SK-N-SH treated with all-trans-retinoic acid at 6 μM for 48 hours (cell line): ENCODE measurements at regions not wholly inside any gene's neighbourhood (a gene's known extent, or its start where the extent isn't known, plus 50 kb on each side); places are given as distances from the start of the nearest gene placed in this dataset.
A peak's percentile ranks its signal among the peaks of the same experiment; 100 is the strongest.

Experiments used
- ATAC-seq: fragments of 200-7000 bp; cut with Tn5 transposase; 3 replicates; pipeline ENCODE4 v1.9.1; 2020; ENCODE audit warnings: mild to moderate bottlenecking, moderate library complexity
- ARNTL ChIP-seq: fragments of 450-650 bp; formaldehyde crosslinking; IDR thresholded peaks from 2 replicates; pipeline ENCODE4 v1.5.0; 2020; ENCODE audit warnings: low read depth, mild to moderate bottlenecking, moderate library complexity, borderline replicate concordance
- BACH2 ChIP-seq: fragments of 250-450 bp; sonication (Bioruptor Pico); IDR thresholded peaks from 2 replicates; pipeline ENCODE4 v1.9.0; 2021; ENCODE audit warnings: mild to moderate bottlenecking, borderline replicate concordance
- ESRRG ChIP-seq: fragments of 250-450 bp; sonication (Bioruptor Pico); IDR thresholded peaks from 2 replicates; pipeline ENCODE4 v1.6.1; 2021; ENCODE audit warnings: mild to moderate bottlenecking
- GLIS3 ChIP-seq: fragments of 250-450 bp; sonication (Bioruptor Pico); IDR thresholded peaks from 2 replicates; pipeline ENCODE4 v1.5.0; 2020; ENCODE audit warnings: mild to moderate bottlenecking, moderate library complexity
- ISL1 ChIP-seq: fragments of 250-450 bp; sonication (Bioruptor Pico); IDR thresholded peaks from 2 replicates; pipeline ENCODE4 v2.1.2; 2022; ENCODE audit warnings: mild to moderate bottlenecking, moderate library complexity
- PPARA ChIP-seq: fragments of 250-450 bp; sonication (Bioruptor Pico); IDR thresholded peaks from 2 replicates; pipeline ENCODE4 v1.5.0; 2020; ENCODE audit warnings: mild to moderate bottlenecking, borderline replicate concordance
- SNAI2 ChIP-seq: fragments of 250-450 bp; sonication (Bioruptor Pico); IDR thresholded peaks from 2 replicates; pipeline ENCODE4 v1.5.0; 2020; ENCODE audit warnings: mild to moderate bottlenecking, moderate library complexity
- TCF4 ChIP-seq: fragments of 250-450 bp; sonication (Bioruptor Pico); IDR thresholded peaks from 2 replicates; pipeline ENCODE4 v1.8.0; 2021; ENCODE audit warnings: mild to moderate bottlenecking, moderate library complexity, borderline replicate concordance
- TOX ChIP-seq: fragments of 250-450 bp; sonication (Bioruptor Pico); IDR thresholded peaks from 2 replicates; pipeline ENCODE4 v1.8.0; 2021; ENCODE audit warnings: mild to moderate bottlenecking, moderate library complexity, borderline replicate concordance
- TSHZ2 ChIP-seq: fragments of 250-450 bp; sonication (Bioruptor Pico); IDR thresholded peaks from 2 replicates; pipeline ENCODE4 v1.5.0; 2020; ENCODE audit warnings: mild to moderate bottlenecking, moderate library complexity
- ZC3H10 ChIP-seq: fragments of 250-450 bp; sonication (Bioruptor Pico); IDR thresholded peaks from 2 replicates; pipeline ENCODE4 v1.5.1; 2021; ENCODE audit warnings: mild to moderate bottlenecking, moderate library complexity
- ZFP3 ChIP-seq: fragments of 250-450 bp; sonication (Bioruptor Pico); IDR thresholded peaks from 2 replicates; pipeline ENCODE4 v1.5.0; 2020; ENCODE audit warnings: mild to moderate bottlenecking, moderate library complexity
- ZNF565 ChIP-seq: fragments of 450-650 bp; formaldehyde crosslinking; conservative IDR thresholded peaks from 2 replicates; pipeline ENCODE4 v1.5.0; 2020; ENCODE audit warnings: low read depth, mild to moderate bottlenecking, moderate library complexity
- ZNF70 ChIP-seq: fragments of 450-650 bp; formaldehyde crosslinking; IDR thresholded peaks from 2 replicates; pipeline ENCODE4 v1.5.0; 2020; ENCODE audit warnings: mild to moderate bottlenecking, moderate library complexity
- ZNF8 ChIP-seq: fragments of 450-650 bp; formaldehyde crosslinking; IDR thresholded peaks from 2 replicates; pipeline ENCODE4 v1.5.0; 2020; ENCODE audit warnings: mild to moderate bottlenecking, moderate library complexity
- TF ChIP-seq, protein P1 (sequence below): fragments of 250-450 bp; sonication (Bioruptor Pico); IDR thresholded peaks from 2 replicates; pipeline ENCODE4 v1.8.0; 2020; ENCODE audit warnings: mild to moderate bottlenecking, moderate library complexity, borderline replicate concordance
- TF ChIP-seq, protein P2 (sequence below): fragments of 250-450 bp; sonication (Bioruptor Pico); IDR thresholded peaks from 2 replicates; pipeline ENCODE4 v1.5.1; 2020; ENCODE audit warnings: low read depth, mild to moderate bottlenecking, moderate library complexity
- TF ChIP-seq, protein P3 (sequence below): fragments of 250-450 bp; sonication (Bioruptor Pico); IDR thresholded peaks from 2 replicates; pipeline ENCODE4 v1.5.1; 2021; ENCODE audit warnings: mild to moderate bottlenecking, moderate library complexity

GRCh38 chr5:39775086-39775796 lies 350.5 kb upstream of the DAB2 start:
- ATAC-seq: 0 out of 3 replicates have a peak, but pooled peaks have one; percentile 33
- TF ChIP-seq ARNTL (no peak), ZNF565 (no peak), TSHZ2 (CRISPR knock-in tag) (no peak), ZNF8 (no peak), PPARA (CRISPR knock-in tag) (no peak)
- TF ChIP-seq, protein P1, sequence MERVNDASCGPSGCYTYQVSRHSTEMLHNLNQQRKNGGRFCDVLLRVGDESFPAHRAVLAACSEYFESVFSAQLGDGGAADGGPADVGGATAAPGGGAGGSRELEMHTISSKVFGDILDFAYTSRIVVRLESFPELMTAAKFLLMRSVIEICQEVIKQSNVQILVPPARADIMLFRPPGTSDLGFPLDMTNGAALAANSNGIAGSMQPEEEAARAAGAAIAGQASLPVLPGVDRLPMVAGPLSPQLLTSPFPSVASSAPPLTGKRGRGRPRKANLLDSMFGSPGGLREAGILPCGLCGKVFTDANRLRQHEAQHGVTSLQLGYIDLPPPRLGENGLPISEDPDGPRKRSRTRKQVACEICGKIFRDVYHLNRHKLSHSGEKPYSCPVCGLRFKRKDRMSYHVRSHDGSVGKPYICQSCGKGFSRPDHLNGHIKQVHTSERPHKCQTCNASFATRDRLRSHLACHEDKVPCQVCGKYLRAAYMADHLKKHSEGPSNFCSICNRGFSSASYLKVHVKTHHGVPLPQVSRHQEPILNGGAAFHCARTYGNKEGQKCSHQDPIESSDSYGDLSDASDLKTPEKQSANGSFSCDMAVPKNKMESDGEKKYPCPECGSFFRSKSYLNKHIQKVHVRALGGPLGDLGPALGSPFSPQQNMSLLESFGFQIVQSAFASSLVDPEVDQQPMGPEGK (CRISPR knock-in tag): no peak
- TF ChIP-seq, protein P2, sequence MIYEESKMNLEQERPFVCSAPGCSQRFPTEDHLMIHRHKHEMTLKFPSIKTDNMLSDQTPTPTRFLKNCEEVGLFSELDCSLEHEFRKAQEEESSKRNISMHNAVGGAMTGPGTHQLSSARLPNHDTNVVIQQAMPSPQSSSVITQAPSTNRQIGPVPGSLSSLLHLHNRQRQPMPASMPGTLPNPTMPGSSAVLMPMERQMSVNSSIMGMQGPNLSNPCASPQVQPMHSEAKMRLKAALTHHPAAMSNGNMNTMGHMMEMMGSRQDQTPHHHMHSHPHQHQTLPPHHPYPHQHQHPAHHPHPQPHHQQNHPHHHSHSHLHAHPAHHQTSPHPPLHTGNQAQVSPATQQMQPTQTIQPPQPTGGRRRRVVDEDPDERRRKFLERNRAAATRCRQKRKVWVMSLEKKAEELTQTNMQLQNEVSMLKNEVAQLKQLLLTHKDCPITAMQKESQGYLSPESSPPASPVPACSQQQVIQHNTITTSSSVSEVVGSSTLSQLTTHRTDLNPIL (CRISPR knock-in tag): no peak
- TF ChIP-seq, protein P3, sequence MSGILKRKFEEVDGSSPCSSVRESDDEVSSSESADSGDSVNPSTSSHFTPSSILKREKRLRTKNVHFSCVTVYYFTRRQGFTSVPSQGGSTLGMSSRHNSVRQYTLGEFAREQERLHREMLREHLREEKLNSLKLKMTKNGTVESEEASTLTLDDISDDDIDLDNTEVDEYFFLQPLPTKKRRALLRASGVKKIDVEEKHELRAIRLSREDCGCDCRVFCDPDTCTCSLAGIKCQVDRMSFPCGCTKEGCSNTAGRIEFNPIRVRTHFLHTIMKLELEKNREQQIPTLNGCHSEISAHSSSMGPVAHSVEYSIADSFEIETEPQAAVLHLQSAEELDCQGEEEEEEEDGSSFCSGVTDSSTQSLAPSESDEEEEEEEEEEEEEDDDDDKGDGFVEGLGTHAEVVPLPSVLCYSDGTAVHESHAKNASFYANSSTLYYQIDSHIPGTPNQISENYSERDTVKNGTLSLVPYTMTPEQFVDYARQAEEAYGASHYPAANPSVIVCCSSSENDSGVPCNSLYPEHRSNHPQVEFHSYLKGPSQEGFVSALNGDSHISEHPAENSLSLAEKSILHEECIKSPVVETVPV (CRISPR knock-in tag): no peak

- TF ChIP-seq BACH2: no peak
- ATAC-seq: no peak
Measured at GRCh38 chr5:39774605-39775004, 349.8 kb upstream of the DAB2 start.

DNA sequence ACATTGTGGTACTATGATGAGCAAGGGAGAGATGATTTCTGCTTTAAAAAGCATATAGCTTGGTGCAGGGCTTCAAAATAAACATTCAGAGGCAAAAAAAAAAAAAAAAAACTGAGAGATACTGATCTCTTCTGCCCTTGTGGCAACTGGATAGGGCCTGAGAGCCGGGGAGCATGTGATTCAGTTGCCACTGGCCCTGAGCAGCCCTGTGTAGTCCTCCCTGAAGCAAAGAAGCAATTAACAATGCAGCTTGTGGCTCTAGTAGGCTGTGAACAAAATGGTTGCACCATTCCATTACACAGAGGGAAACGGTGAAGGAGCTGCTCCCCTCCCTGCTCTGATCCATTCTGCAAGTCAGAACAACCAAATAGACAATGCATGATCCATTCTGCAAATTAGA lies 347.5 kb upstream of the DAB2 start:
- no peak for ATAC-seq
- no peak for TF ChIP-seq ZNF70
- no peak for TF ChIP-seq ZC3H10
- no peak for TF ChIP-seq SNAI2
- TF ChIP-seq, protein P2 (CRISPR knock-in tag): no peak
- no peak for TF ChIP-seq ESRRG (CRISPR knock-in tag)
- TF ChIP-seq ZNF8: no peak
- no peak for TF ChIP-seq GLIS3 (CRISPR knock-in tag)
- TF ChIP-seq BACH2: no peak
- no peak for TF ChIP-seq TOX (CRISPR knock-in tag)

DNA sequence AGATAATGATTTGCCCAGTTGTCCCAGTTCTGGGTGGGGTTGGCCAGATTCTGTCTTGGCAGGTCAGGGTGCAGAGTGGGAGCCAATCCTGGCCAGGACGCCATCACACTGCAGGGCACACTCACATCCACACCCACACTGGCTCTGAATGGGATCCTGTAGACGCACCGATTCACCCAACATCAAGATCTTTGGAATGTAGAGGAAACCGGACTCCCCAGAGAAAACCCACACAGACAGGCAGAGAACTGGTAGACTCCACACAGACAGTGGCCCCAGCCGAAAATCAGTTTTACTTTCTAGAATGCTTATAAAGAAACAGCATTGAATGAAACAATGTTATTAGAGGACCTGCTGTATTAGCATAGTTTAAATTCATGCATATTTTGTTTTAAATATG lies 343.1 kb upstream of the DAB2 start:
- no peak for ATAC-seq
- TF ChIP-seq, protein P2 (CRISPR knock-in tag): no peak
- TF ChIP-seq ZNF565 (no peak), TCF4 (CRISPR knock-in tag) (no peak), ISL1 (no peak), BACH2 (no peak), TSHZ2 (CRISPR knock-in tag) (no peak), TOX (CRISPR knock-in tag) (no peak), ZFP3 (CRISPR knock-in tag) (no peak), ARNTL (no peak)
- TF ChIP-seq, protein P1 (CRISPR knock-in tag): no peak
